HG03565 (cell line): ENCODE measurements at regions not wholly inside any gene's neighbourhood (a gene's known extent, or its start where the extent isn't known, plus 50 kb on each side); places are given as distances from the start of the nearest gene placed in this dataset.

Experiments
- ATAC-seq: cut with Tn5 transposase; IDR thresholded peaks from one replicate; pipeline ENCODE4 v1.9.1; 2021; ENCODE audit warnings: mild to moderate bottlenecking, moderate library complexity; ENCODE audit not compliant: unreplicated experiment

DNA sequence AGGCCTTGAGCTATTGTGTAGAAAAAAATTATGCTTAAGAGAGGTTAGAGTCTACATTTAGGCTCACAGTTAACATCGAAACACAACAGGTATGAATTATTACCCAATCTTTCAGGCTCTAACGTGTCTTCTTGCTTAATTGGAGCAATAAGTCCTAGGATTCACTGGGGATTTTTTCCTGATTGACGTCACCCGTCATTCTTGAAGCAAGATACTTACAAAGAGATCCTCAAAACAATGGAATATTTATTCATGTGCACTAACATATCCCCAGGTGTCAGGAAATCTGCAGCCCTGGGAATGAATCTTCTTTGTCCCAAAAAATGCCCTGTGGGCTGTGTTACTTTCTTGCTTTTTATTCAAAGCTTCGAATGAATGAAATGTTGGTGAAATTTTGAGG is 413.5 kb downstream of the NFIB start:
- ATAC-seq: no peak

DNA sequence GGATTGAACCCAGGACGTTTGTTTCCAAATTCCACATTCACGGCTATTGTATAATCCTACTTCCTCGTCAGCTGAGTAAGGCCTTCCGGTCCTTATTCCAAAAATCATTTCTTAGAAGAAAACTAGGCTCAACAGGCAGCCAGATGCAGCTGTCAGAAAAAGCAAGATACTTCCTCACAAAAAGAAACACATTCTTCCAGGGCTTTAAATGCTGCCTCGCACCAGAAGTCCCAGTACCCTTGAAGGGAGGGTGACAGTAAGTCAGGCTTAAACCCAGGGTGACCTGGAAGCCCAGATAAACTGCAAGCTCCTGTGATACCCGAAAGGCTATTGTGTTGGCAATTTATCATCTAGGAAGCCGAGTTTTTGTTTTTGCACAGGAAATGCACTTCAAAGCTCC is 414.0 kb downstream of the NFIB start:
- ATAC-seq: no peak

DNA sequence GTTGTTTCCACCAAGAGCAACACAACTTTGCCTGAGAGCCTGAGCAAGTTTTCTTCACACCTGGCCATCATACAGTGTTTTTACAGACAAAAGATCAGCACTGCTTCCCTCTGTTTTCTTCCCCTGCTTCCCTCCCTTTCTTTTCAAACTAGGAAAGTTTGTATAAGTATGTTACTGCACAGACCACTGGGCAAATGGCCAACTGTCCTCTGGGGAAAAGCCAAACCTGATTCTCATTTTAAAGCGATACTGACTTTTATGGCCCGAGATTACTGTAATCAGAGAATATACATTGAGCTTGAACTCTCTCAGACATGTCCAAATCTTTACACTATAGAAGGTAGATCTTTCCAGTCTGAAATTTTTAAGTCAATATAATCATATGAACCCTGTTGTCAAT is 415.0 kb downstream of the NFIB start:
- ATAC-seq: no peak

DNA sequence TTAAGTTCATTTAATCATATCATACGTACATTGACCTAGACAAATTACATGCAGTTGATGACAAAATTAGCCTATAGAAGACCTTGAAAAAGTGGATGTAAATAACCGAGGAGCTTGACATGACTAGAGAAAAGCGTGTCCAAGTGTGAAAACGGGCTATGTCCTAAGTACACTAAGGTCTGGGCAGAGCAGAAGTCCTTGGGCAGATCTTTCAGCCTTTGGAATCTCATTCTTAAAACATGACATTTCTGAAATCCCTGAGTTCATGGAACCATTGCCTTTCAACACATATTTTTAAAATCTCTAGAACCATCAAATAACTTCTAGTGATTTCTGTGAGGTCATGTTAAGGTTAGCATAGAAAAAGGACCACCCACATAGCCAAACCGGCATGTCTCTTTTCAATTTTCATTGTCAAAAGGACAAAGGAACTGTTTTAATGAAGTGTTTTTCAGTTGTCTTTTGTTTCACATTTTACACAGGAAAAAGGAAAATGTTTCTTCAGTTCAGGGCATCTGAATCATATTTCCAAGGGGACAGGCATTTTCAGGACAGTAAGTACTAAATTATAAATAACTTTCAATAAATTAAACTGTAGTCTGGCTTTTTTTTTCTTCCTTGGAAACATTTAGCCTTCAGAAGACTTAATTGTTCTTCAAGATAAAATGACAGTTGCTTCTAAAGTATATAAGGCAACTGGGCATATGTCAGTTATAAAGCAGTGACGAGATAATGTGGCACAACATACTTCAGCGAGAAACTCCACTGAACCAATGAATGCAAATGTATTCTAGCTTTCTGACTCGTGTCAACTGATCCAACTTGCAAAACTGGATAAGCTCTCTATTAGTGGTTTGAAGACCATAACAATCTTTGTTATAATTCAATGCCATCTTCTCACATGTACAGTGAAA is 416.8 kb downstream of the NFIB start:
- no peak for ATAC-seq

DNA sequence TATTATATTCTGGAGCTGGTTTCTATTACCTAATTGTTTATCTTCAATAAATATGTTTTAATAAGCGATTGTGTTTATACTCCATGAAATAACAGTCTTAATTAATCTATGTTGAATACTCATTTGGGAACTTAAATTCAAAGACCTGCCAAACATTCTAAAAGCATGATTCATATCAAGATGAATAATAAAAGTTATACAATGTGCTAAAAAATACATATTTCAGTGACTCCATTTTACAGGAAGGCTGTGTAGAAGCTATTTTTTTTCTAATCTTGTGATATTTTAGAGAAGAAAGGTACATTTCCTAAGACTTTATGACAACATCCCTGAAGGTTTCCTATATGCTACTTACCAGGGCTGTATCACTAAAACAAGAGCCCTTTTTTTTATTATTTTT is 417.9 kb downstream of the NFIB start:
- no peak for ATAC-seq

DNA sequence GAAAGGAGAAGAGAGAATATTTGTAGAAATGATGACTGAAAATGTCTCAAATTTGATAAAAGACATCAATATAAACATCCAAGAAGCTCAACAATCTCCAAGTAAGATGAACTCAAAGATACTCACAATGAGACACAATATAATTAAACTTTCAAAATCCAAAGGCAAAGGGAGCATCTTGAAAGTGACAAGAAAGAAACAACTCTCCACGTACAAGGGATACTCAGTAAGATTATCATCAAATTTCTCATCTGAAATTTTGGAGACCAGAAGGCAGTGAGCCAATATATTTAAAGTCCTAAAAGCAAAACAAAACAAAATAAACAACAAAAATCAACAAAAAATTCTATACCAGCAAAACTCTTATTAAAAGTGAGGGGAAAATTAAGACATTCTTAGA is 428.7 kb downstream of the NFIB start:
- no peak for ATAC-seq

DNA sequence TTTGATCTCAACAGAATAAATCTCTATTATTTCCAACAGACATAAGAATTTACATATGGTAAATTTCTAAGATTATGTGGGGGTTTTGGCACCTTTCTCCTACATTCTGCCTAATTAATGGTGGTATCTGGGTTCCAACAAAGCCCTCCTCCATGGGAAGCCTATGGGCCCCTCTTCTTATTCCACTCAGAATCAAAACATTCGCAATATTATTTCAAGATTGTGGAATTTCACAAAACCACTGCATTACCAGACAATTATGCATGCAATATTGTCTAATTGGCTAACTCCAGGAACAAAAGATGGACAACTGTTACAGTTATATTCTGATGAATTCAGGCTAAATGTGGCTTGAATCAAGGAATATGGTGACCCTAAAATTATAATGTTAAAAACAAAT is 434.0 kb downstream of the NFIB start:
- ATAC-seq: no peak

DNA sequence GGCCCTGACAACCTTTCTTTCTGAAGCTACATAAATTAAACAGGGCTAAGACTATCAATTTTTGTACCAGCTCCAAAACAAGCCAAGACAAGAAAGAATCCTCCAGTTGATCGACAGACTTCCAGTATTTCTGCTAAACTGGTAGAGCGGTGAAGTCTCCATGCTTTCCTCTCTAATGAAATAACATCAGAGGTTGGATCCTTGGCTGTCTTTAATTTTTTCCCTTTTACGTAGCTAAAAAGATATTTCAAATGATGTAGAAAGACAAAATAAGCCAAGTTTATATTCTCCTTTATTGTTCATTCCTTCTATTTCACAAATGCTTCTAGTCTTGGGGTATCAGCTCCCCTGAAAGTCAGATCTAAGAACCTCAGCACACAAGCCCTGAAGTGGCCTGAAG is 434.9 kb downstream of the NFIB start:
- ATAC-seq: no peak

DNA sequence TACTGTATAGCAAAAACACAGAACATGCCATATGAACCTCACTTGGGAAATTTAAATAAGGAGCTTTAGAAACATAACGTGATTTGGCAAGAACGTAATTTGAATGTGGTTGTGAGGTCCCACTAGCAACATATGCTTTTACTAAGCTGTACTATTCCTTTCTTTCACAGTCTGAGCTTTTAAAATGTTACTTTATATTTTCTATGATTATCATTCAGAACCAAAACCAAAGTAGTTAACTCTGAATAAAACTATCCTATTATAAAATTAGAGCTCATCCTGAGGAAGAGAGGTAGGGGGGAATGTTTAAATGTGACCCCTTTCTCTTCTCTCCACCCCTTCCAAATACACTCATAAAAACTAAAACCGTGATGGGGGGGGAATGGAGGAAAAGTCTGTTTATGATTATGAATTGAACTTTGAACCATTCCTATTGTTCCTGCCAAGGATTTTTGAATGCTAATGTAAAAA is 435.7 kb downstream of the NFIB start:
- ATAC-seq: no peak

DNA sequence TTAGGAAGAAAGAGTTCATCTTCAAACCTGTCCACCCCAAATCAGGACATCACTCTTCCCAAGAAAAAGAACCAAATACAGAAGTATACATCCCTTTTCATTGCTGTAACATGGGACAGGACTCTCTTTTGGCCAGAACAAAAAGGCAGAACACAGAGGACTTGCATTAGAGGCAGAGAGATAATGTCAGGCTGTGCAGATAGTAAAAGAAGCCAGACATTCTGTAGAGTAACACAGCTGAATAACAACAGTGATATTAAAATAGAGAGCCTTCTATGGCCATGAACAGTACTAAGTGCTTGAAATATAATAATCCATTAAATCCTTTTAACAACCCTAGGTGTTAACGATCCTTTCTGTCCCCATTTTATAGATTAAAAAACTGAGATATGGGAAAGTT is 437.2 kb downstream of the NFIB start:
- no peak for ATAC-seq

DNA sequence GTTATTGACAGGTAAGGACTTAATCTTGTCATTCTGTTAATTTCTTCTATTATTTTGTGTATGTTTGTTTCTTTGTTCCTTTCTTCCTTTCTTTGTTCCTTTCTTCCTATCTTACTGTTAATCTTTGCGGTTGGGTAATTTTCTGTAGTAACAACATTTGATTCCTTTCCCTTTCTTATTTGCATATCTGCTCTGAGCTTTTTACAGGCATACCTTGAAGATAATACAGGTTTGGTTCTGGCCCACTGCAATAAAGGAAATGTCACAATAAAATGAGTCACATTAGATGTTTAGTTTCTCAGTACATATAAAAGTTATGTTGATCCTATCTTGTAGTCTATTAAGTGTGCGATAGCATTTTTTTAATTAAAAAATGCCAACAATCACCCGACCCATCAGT is 440.7 kb downstream of the NFIB start:
- ATAC-seq: no peak

DNA sequence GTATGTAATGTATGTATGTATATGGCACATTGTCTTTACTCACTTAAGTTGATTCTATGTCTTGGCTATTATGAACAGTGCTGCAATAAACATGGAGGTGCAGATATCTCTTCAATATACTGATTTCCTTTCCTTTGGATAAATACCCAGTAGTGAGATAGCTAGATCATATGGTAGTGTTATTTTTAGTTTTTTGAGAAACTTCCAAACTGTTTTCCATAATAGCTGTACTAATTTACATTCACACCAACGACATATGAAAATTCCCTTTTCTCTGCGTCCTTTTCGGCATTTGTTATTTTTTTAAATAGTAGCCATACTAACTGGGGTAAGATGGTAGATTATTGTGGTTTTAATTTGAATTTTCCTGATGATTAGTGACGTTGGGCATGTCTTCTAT is 445.6 kb downstream of the NFIB start:
- ATAC-seq: no peak

DNA sequence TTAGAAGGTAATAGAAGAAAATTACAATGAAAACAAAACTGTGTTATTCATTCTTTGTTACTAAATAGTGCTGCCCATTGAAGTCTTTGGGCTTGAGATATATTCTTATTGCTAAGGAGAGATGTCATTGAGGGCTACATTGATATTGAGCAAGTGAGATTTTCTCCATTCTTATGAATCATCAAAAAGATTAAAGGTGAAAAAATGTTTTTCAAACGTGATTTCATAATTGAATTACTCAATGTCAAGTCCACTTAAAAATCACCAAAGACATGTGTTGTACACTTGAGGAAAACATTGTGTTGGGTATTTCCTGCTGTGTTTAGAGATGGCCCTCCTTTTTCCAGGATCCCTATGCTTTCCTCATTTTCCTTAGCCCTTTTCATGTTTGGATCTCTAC is 448.1 kb downstream of the NFIB start:
- no peak for ATAC-seq

DNA sequence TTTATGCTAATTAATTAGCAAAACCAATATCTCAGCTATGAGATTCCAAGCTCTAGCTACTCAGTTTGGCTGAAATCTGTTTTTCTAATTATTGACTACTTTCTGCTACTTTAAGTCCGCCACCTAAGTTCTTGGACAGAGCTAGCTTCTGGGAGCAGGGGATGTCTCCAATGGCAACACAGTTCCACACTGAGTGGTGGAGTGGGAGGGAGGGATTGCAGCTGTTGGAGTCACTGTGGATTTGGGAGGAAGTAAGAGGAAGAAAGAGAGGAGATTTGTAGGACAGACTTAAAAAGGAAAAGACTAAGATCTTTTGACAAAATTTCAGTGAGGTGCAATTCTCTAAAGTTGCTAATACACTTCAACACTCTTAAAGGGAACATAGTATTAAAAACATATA is 450.8 kb downstream of the NFIB start:
- ATAC-seq: no peak

DNA sequence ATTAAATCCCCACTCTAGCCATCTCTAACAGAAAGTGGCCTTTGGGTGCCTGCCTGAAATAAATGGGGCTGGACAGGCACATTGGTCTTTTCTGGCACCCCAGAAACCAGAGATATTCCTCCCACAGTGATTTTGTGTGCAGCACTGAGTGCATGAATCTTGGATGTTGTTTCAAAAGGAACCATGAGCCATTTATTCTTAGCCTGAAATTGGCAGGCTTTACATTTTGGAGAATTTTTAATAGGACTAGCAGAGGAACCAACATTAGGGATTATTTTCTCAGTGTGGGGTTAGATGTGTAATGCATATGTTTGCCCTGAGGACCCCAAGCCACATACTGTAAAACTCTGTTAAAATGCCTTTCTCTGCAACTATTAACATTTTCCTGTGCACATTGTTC is 451.3 kb downstream of the NFIB start:
- ATAC-seq: no peak

DNA sequence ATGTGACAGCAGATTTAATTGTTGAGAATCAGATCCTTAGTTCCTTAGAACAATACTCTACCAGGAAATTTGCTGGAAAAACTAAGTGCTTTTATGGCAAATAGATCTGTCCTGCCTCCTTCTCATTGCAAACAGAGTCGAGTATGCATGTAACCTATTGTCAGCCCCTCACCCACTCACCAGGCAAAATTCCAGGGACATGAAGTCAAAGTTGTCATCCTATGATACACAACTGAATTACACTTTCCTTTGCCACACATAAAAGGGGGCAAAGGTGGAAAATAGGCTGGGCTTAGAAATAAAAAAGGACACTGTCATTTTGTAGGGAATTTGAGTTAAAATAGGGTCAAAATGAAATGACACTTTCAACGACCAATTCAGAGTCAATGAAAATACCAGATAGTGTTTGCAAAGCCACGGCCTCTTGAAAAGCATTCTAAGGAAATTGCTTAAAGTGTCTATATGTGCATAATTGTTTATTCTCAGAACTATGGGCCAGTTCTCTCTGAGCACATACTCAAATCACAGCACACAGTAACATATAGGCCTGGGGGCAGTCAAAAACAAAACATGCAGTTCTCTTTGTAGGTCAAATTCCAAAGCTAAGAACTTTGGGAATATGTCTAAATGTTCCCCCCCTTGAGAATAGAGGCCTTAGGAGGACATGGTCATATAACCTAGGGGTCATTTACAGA is 452.8 kb downstream of the NFIB start:
- no peak for ATAC-seq

DNA sequence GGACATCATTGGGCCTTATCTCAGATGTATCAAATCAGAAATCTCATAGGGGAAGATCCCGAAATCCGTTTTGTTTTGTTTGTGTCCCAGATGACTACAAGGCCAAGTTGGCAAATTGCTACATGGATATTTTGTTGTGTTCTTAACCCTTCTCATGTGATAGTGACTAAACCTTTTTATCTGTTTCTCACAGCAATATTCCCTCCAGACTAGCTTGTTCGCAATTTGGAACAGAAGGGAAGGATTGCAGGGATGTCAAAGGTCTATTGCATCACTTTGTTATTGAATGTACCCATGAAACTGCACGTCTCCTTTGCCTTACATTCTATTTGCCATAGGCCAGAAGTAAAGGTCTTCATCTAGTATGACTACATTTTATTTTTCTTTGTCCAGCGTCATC is 453.9 kb downstream of the NFIB start:
- ATAC-seq: no peak

DNA sequence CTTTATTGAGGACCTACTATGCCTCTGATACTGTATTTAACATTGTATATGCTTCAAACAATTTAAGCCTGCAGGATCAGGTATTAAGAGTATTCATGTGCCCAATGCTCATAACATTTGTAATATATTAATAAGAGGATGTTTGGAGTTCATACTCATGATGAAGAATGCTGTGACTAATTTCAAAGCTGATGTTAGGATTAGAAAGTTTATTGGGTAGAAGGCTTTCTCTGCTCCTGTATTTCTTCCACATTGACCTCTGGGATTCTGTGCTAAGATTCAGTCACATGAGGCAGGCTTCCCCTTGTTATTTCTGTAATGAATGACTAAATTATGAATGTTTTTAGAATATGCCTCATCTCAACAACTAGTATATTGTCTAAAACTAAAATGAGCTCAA is 456.4 kb downstream of the NFIB start:
- ATAC-seq: no peak

DNA sequence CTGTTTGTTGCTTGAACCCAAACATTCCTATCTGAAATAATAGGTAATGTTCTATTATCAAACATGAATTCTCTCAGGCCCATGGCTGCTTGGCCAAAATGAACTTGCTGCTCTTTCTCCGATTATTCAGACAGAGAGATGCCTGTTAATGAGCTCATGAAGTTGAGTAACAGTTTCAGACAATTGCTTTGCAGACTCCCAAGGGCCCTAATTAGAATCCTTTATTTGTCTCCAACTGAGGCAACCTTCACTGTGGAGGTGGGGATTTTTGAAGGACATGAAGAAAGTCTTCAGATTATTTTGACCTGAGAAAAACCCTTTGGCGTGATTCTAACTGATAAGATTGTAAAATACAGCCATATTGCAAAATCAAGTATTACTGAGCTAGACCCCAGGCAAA is 466.7 kb downstream of the NFIB start:
- ATAC-seq: no peak

DNA sequence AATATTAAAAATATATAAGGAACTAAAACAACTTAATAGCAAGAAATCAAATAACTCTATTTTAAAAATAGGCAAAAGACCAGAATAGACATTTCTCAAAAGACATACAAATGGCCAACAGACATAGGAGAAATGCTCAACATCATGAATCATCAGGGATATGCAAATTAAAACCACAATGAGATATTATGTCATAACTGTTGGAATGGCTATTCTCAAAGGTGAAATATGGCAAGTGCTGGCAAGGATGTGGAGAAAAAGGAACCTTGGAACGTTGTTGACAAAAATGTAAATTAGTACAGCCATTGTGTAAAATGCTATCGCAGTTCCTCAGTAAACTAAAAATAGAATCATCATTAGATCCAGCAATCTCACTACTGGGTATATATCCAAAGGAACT is 468.5 kb downstream of the NFIB start:
- no peak for ATAC-seq

DNA sequence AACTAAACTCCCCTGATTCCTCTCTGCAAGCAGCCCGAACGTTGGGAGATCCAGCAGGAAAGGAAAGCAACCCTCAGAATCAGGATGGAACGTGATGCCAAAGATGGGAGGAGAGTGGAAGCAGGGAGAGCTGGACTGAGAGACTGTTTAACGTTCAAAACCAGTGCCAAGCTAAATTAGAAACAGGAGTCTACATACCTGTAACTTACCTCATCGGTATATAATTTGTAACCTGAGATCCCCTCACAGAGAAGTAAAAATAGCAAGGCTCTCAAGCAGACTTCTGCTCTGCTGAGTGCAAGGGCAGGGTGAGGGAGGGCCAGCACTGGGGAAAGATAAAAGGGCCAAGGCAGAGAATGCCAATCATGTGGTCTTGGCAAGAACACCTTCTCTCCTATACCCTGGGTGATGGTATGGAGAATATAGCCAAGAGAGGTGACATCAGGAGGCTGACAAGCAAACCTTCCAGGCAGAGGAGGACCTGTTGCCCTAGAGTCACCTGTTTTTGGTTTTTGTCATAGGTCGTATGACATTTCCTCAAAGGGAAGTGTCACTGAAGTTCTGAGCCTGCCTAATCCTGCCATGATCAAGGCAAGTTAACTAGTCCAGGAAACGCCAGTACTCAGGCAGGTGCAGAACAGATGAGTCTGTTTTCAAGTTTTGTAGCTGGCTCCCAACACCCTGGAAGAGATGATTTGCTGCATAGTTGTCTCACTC is 472.0 kb downstream of the NFIB start:
- no peak for ATAC-seq

DNA sequence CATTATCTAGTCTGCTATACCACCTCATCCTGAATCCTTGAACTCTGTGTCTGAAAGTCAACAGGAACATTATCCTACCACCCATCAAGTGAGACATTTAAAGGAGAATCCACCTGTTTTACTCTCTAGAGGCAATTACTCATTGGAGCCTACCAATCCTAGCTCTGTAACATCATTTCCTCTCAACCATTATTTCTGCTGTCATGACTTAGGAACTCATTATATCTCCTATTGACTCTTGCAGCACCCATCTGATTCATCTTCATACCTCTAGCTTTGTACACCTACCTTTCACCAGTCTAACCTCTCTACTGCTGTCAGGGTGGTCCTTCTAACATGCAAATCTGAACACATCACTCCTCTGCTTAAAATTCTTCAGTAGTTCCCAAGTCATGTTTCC is 481.5 kb downstream of the NFIB start:
- ATAC-seq: no peak
